GM10248 (cell line): ENCODE measurements at regions not wholly inside any gene's neighbourhood (a gene's known extent, or its start where the extent isn't known, plus 50 kb on each side); places are given as distances from the start of the nearest gene placed in this dataset.

Experiments
- CTCF ChIA-PET: fragments of 300-600 bp; sonication (Branson Sonifier 250); formaldehyde crosslinking; extraction: SDS; loops from one replicate; lab custom pipeline; 2021; ENCODE audit warnings: antibody characterized with exemption; lab: Yijun Ruan, JAX
- POLR2A ChIA-PET: fragments of 350-650 bp; sonication (Branson Sonifier 250); formaldehyde crosslinking; extraction: SDS; loops from one replicate; lab custom pipeline; 2020; ENCODE audit warnings: antibody characterized with exemption; lab: Yijun Ruan, JAX
- DNase-seq: peaks from one replicate; pipeline ENCODE4 v3.0.0; 2012; ENCODE audit errors: extremely low spot score
- TF ChIP-seq, protein P1 (sequence below): IDR thresholded peaks from 2 replicates; pipeline ENCODE4 v1.5.1; 2012; ENCODE audit warnings: mild to moderate bottlenecking, low read depth; ENCODE audit errors: extremely low read depth, missing control alignments, control extremely low read depth

DNA sequence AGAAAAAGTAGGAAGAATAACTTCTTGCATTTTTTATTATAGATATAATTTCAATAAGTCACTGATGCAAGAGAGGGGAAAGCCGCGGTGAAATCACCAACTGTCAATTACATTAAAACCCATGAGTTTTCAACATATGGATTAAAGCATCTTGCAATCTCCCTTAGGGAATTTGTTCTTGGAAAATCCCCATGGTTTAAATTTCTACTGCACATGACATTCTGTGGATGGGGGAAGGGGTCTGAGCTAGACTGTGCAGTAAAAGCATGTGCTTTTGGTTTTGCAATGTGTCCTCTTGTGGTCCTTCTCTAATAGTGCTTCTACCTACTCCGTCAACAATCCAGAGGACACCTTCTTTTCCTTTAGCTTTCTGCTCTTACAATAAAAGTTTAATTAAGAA, 894.0 kb downstream of the DCDC2C start:
- DNase-seq, result no peak
- ChIA-PET CTCF (interaction anchor here (1.0 kb wide), 1 partner anchor 15 kb away, joined by 3 read pairs; no protein-coding TSS in a partner anchor), POLR2A (no interaction called here)
- TF ChIP-seq, protein P1, sequence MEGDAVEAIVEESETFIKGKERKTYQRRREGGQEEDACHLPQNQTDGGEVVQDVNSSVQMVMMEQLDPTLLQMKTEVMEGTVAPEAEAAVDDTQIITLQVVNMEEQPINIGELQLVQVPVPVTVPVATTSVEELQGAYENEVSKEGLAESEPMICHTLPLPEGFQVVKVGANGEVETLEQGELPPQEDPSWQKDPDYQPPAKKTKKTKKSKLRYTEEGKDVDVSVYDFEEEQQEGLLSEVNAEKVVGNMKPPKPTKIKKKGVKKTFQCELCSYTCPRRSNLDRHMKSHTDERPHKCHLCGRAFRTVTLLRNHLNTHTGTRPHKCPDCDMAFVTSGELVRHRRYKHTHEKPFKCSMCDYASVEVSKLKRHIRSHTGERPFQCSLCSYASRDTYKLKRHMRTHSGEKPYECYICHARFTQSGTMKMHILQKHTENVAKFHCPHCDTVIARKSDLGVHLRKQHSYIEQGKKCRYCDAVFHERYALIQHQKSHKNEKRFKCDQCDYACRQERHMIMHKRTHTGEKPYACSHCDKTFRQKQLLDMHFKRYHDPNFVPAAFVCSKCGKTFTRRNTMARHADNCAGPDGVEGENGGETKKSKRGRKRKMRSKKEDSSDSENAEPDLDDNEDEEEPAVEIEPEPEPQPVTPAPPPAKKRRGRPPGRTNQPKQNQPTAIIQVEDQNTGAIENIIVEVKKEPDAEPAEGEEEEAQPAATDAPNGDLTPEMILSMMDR, result no peak

DNA sequence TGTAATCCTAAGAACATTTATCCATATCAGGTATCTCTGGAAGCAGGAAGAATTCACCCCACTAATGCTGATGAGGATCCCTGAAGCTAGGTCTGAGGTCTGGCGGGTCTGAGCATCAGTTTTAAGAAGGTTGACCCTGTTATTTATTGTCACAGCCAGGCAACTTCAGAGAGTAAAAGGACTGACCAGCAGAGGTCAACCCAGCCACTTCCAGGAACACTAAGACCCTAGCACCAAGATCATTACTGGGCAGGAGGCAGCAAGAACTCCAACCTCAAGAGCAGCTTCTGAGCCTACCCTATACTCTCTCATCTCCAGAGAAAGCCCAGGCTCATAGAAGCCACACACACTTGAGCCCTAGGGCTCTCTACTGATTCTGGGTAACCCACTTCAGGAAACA, 901.4 kb downstream of the DCDC2C start:
- POLR2A ChIA-PET, result no interaction called here
- CTCF ChIA-PET, result no interaction called here
- TF ChIP-seq, protein P1, result no peak
- no peak for DNase-seq

DNA sequence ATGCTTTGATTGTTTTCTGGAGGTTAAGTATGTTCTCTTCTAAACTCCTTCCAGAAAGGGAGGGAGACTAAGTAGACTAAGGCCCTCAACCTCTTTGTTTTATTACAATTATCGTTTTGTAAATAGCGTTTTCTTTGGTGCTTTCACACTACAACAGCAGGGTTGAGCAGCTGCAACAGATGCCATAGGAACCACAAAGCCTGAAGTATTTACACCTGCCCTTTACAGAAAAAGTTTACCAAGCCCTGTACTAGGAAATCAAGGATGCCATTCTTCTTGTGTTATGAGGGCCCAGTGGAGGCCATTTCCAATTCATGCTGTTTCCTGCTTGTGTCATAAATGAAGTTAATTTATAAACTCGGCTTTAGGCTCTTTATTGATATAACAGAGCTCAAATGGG, 914.8 kb downstream of the DCDC2C start:
- ChIA-PET POLR2A (no interaction called here), CTCF (no interaction called here)
- TF ChIP-seq, protein P1, result no peak
- DNase-seq, result no peak

DNA sequence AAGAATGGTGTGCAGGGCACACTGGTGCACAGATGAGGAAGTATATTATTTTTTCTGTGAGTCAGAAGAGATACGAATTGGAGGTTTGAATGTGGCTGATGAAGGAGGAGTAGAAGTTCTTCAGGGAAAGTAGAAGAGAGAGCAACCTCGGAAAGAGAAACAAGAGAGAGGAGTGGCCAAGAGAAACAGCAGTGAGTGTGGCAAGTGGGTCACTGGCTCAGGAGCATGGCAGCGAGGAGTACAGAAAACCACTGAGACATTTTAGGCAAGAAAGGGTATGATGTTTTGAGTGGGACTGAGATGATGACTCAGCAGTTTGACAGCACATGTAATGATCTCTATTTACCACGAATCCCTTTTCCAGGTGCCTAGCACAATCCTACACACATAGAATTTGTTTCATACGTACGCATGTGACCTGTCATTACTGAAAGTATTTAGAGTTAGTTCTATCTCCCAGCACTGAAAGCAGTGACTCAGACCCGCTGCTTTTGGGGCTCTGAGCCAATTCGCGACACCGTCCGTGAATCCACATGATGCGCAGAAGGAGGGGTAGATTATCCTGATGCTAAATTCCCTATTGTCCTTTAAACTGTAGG, 915.4 kb downstream of the DCDC2C start:
- no peak for DNase-seq
- ChIA-PET POLR2A (no interaction called here), CTCF (no interaction called here)
- TF ChIP-seq, protein P1, result no peak

DNA sequence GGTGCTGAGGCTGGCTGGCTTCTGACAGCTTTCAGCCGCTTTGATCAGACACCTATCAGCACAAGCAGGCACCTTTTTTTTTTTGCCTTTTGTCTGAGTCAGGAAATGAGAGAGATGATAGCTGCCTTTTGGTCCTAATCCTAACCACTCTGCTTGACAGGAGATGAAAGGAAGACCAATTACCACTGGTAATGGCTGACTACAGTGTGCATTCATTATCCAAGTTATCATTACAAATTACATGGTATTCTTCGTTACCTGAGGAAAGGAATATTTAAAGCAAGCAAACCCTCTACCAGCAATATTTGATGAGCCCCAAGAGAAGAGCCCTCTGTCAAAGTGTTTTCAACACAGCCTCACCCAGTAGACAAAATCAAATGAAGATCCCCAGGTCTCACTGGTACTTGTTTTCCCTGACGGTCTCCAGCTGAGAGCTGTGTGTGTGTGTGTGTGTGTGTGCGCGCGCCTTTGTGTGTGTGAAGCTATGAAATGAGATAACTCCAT, 925.7 kb downstream of the DCDC2C start:
- TF ChIP-seq, protein P1, result no peak
- ChIA-PET CTCF (no interaction called here), POLR2A (no interaction called here)
- DNase-seq, result no peak

DNA sequence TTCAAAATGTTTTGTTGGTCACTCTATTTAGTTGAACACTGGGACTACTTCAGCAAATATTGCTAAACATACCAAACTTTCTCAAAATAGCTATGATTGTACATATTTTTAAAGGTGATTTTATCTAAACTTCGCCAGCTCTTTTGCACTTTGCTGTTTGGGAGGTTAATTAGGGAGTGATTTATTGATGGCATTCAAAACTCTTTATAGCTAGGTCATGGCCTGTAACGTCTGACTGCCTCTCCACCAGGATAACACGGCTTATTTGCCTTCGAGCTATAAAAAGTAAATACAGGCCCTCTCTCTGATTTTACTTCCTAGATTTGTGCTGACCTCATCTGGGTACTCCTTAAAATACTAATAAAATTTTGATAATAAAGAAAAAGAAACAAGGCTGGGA, 931.9 kb downstream of the DCDC2C start:
- ChIA-PET POLR2A (no interaction called here), CTCF (no interaction called here)
- no peak for DNase-seq
- TF ChIP-seq, protein P1, result no peak

DNA sequence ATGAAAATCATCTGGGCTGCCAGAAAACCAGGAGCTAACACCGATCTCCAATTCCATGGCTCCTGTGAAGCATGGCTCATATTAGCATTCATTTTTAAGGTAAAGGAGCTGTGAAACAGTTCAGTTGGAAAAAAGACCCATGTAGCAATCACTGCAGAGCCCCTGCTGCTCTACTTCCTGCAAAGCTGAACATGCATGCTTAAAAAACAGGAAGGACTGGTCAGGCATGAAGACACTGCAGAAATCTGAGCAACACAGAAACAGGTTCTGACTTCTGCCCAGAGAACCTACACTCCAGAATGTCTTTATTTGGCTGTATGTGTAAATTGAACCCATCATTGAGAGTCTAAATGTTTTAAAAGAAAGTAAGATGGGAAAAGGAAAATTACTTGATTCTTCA, 950.6 kb downstream of the DCDC2C start:
- no peak for DNase-seq
- TF ChIP-seq, protein P1, result no peak
- POLR2A ChIA-PET, result no interaction called here
- CTCF ChIA-PET, result no interaction called here
